GM19240 (cell line): ENCODE measurements at regions not wholly inside any gene's neighbourhood (a gene's known extent, or its start where the extent isn't known, plus 50 kb on each side); places are given as distances from the start of the nearest gene placed in this dataset.

Experiments used
- DNase-seq: peaks from one replicate; pipeline ENCODE4 v3.0.0; 2011; ENCODE audit warnings: low spot score; ENCODE audit not compliant: insufficient read length

DNA sequence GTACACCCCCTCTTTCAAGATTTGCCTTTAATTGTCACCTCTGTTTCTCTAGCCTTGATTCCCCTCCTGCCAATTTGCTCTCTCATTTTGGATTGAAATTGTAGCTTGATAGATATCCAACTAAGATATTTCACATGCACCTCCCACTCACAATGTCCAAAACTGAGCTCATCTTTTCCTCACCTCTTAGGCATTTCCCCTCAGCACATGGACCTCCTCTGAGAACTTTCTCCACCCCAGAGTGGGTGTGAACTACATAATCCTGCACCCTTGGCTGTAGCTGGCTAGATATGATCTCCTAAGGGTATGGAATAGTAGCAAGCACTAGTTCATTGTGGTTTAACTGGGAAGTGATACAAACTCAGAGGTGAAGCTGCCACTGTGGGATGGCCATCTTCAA lies 91.5 kb upstream of the SESN3 start:
- no peak for DNase-seq

- no peak for DNase-seq
Measured at GRCh38 chr11:95318498-95318897, 87.5 kb upstream of the SESN3 start.

GRCh38 chr11:95308512-95309035 lies 77.6 kb upstream of the SESN3 start:
- no peak for DNase-seq

DNA sequence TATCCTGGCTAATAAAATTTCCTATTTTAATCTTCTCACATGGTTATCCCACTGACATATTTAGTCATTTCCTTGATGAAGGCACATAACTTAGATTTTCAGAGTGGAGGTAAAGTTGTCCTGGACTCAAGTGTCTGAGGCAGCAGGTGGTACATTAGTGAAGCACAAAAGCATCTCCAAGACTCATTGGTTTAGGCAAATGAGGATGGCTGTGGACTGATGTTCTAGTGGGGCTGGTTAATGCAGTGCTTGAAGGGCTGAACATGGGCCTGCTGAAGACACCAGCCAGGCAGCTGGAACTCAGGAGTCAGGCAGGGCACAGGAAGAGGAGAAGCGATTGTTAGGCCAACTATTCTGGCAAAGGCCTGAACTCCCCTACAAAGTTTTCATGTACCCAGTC lies 76.3 kb upstream of the SESN3 start:
- DNase-seq: no peak

GRCh38 chr11:95306801-95307200 lies 75.8 kb upstream of the SESN3 start:
- DNase-seq: no peak

DNA sequence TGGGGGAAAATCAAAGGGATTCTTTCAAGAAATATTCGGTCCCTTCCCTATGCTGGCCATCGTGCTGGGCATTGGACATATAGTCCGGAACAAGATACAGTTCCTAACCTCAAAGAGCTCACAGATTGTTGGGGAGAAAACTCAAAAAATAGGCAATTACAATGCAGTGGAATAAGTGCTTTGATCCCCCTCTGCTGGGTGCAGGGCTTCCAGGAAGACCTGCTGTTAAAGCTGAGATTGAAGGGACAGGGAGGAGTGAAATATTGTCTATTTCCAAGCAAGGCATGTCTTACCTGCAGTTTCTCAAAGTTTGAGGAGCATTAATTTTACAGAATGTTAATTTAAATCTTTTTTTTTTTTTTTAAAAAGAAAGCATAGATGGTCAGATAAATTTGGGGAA lies 75.1 kb upstream of the SESN3 start:
- DNase-seq: no peak

DNA sequence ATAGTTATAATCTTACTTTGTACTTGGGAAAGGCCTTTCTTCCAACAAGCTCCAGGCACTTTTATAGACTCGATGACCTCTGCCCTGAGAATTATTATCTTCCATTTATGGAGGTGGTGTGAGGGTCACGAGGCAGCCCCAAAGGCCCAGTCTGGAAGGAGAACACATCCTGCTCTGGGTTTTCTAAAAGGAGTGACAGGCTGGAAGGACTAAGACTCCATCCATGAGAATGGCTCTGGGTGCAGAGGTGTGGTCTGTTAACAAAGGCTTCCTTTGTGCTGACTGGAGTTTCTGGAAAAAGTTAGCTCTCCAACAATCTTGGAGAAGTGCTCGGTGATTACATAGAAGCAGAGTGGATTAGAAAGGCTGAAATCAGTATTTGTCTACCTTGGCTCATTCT lies 74.7 kb upstream of the SESN3 start:
- DNase-seq: no peak

DNA sequence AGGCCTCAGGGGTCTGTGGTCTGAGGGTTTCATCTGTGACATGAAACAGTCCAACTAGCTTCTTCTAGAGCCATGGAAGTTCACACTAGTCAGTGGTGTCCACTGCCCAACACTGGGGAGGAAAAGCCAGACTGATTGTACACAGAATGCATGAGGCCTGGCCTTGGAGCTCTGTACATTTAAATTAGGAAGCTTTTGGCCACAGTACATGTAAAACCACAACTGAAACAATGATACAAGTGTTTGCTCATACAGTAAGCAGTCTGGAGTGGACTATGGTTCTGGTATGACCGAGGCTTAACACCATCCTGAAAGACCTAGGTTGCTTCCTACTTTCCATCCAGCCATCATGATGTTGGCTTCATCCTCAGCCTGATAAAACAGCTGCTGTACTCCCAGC lies 73.8 kb upstream of the SESN3 start:
- no peak for DNase-seq

DNA sequence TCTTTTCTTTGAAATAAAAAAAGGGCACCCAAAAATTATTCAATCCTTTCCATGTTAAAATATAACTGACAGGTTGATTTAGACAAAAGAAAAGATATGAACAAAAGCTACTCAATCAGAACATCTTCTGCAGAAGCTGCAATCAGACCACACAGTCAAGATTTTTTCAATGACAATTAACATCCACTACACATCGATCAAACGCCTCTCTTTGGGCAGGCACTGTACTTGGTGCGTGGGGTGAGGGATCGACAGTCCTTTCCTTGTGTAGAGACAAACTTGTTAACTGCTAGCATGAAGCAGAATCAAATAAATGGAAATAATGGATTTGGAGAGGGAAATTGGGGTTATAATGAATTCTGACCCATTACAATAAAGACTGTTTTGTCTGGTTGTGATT lies 71.2 kb upstream of the SESN3 start:
- DNase-seq: no peak

- DNase-seq: no peak
Measured at GRCh38 chr11:95301474-95301873, 70.5 kb upstream of the SESN3 start.

- no peak for DNase-seq
Measured at GRCh38 chr11:95299078-95299679, 68.2 kb upstream of the SESN3 start.

- no peak for DNase-seq
Measured at GRCh38 chr11:95297680-95298452, 66.9 kb upstream of the SESN3 start.

DNA sequence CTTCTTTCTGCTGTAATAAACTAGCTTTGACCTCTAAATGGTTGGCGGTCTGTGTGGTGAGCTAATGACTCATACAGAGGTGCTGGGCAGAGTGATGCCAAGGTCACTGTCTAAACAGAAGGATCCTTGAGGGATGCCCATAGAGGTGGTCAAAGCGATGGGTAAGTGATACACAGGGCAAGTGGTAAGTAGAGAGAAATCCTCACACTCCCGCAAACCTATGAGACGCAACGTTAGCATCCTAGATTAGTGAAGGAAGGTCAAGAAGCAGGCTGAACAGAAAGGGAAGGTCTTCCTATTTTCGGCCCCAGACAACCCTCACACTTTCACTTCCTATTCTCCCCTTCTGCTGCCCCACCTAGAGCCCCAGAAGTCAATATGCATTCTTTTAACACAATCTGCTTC lies 65.6 kb upstream of the SESN3 start:
- peak; percentile 16 for DNase-seq

DNA sequence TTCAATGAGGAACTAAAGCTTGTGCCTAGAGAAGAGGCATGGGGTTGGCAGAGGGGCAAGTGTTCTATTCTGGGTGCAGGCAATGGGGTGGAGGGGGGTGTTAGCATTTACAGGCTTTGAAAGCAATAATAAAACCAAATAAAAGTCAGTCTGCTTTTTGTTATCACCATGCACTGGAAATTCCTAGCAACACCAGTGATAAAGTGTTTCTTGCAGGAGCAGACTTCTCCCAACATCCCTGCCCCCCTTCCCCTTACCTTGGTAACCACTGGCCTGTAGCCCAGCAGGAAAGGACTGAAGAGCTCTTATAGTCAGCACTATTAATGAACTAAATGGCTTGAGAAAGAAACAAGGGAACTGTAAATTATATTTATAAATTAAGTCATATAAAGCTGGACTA lies 65.2 kb upstream of the SESN3 start:
- no peak for DNase-seq

GRCh38 chr11:95295382-95296149 lies 64.6 kb upstream of the SESN3 start:
- no peak for DNase-seq

- DNase-seq: no peak
Measured at GRCh38 chr11:95294701-95295100, 63.7 kb upstream of the SESN3 start.

DNA sequence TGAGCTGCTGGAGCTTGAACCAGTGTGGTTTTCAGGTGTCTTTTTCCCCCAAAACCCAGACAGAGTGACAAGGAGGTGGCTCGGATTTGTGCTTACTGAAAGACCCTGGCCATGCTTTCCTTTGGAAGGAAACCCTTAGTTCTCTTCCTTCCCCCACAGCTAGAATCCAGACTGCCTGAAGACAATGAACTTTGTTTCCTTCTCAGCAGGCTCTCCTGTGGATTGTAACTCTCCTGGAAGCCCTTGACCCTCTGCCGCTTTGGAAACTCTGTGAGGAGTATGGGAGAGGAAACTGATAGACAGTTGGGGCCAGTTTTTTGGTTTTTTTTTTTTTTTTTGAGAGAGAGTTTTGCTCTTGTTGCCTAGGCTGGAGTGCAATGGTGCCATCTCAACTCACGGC lies 62.1 kb upstream of the SESN3 start:
- DNase-seq: no peak

DNA sequence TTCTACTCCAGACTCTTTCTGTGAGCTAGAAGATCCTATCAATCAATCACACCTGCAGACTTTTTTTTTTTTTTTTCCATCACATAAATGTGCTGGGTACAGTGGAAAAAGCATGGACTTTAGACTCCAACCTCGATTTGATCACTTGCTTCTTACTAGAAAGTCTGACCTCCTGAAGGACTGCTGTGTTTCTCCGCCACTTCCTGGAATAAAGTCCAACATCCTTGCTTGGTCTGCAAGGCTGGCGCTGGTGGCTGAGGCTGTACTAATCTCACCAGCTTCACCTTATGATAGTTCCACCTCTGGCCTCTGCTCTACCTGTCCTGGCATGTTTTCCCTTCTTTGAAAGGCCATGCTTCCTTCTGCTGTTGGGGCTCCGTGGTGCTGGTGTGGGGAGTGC lies 60.9 kb upstream of the SESN3 start:
- DNase-seq: no peak

DNA sequence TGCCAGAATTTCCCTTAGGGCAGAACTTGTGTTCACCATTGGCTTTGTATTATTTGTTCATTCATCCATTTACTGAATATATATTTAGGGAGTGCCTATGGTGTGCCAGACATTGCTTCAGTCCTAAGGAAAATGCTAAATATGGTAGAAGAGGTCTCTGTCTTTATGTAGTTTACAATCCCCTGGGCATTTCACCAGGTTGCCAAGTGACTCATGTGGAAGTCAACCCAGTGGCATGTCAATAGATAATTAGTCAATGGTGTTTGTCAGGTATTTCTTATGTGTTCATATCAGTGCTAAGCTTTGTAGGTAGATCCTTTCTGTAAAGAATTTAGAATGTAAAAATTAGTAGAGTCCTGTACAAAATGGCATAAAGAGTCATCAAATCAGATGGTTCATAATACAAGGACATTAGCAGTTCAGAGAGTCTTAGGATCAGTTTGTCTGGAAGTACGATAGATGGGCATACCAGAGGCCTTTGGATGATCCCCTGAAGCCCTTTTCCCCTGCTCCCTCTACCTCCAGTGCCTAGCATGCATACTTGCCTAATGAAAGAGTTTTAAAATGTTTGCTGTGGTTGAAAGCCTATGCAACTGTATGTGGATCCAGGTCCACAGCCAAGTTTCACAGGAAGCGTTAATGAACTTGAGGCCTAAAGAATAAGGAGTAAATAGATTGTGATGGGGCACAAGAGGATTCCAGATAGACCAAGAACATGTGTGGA lies 58.5 kb upstream of the SESN3 start:
- no peak for DNase-seq

DNA sequence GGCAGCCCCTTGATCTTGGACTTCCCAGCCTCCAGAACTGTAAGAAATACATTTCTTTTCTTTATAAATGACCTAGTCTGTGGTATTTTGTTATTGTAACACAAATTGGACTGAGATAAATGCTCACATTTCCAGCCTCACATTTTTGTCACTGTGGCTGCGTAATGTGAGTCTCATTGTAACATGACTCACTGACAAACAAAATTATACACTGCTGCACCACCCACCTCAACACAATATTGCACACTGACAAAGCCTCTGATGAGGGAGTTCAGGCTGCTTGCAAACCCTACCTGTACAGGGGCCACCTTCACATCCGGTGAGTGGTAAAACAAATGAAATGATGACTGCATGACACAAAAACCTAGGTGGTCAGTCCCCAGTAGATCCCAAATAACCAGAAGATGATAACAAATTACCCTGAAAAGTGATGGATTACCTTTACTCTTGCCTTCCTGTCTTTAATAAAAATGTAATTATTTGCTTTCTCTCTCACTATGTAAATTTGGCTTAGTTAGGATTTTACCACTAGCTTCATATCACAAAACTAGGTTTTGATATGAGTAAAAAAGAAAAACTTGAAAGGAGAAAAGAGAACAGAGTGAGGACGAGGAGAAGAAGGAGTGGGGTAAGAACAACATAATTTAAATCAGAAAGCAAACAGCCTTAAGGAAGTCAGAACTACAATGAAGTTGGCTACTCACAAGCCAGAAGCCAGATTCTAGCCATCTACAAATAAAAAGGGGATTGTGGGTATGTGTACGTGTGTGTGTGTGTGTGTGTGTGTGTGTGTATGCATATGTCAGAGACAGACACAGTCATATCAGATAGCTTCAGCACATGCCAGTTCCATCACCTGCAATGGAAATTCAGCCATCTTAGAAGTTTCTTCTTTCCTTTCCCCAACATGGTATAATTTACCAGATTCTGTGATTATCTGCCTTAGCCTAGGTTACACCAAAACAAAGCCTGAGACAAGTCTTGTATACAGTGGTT lies 53.4 kb upstream of the SESN3 start:
- no peak for DNase-seq
